Spleen (tissue), 7 donors: ENCODE measurements at regions not wholly inside any gene's neighbourhood (a gene's known extent, or its start where the extent isn't known, plus 50 kb on each side); places are given as distances from the start of the nearest gene placed in this dataset.

ENCODE experiments used
- POLR2AphosphoS5 ChIP-seq, 3 donors: sonication (generic); formaldehyde crosslinking; IDR thresholded peaks; one replicate each; pipeline ENCODE4 v1.5.1; 2017; ENCODE audit warnings: antibody characterized with exemption in 3 of 3
- TF ChIP-seq, protein P1 (sequence below), 11 experiments: fragments of 200-600 bp in 7 of 11; fragments of 450-650 bp in 4 of 11; sonication (generic) in 4 of 11; IDR thresholded peaks in 8 of 11; conservative IDR thresholded peaks in 3 of 11; 1 replicate in 7 of 11; 2 replicates in 4 of 11; pipeline versions ENCODE4 v1.4.0 to v1.8.0; 2016 to 2021; ENCODE audit warnings: antibody characterized with exemption in 11 of 11, inconsistent platforms in 4 of 11, mild to moderate bottlenecking in 1 of 11
- donor health status: DM: no; HTN: no; CAD: no; lungs with moderate emphysema.
- donor health status: DM: no; HTN: no; CAD: no.
- donor health status: DM: no; HTN: no; CAD: no.

- TF ChIP-seq, protein P1, sequence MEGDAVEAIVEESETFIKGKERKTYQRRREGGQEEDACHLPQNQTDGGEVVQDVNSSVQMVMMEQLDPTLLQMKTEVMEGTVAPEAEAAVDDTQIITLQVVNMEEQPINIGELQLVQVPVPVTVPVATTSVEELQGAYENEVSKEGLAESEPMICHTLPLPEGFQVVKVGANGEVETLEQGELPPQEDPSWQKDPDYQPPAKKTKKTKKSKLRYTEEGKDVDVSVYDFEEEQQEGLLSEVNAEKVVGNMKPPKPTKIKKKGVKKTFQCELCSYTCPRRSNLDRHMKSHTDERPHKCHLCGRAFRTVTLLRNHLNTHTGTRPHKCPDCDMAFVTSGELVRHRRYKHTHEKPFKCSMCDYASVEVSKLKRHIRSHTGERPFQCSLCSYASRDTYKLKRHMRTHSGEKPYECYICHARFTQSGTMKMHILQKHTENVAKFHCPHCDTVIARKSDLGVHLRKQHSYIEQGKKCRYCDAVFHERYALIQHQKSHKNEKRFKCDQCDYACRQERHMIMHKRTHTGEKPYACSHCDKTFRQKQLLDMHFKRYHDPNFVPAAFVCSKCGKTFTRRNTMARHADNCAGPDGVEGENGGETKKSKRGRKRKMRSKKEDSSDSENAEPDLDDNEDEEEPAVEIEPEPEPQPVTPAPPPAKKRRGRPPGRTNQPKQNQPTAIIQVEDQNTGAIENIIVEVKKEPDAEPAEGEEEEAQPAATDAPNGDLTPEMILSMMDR (IDR thresholded peaks at IDR 0.05 in 8 of 11, conservative IDR thresholded peaks at IDR 0.05 in 3 of 11), result no peak
- no peak for TF ChIP-seq POLR2AphosphoS5 (IDR thresholded peaks at IDR 0.05)
Measured at GRCh38 chr16:86364653-86365380, 145.5 kb upstream of the FOXF1 start.
